Activated CD8-positive, alpha-beta memory T cell treated with anti-CD3 and anti-CD28 coated beads for 36 hours (primary cell): ENCODE measurements at regions not wholly inside any gene's neighbourhood (a gene's known extent, or its start where the extent isn't known, plus 50 kb on each side); places are given as distances from the start of the nearest gene placed in this dataset.
"Not testable (repeated sequence)": the region's sequence is repeated elsewhere in the genome, so short reads cannot be mapped to it uniquely, and the experiment has no call there.

Experiments used
- CTCF ChIA-PET: fragments of 350-600 bp; sonication (Branson Sonifier 250); formaldehyde crosslinking; loops from one replicate; lab custom pipeline; 2021; ENCODE audit warnings: antibody characterized with exemption; lab: Charles Lee
- POLR2A ChIA-PET: fragments of 350-600 bp; sonication (Branson Sonifier 250); formaldehyde crosslinking; loops from one replicate; lab custom pipeline; 2021; ENCODE audit warnings: antibody characterized with exemption; lab: Charles Lee

- POLR2A ChIA-PET, result no interaction called here
- CTCF ChIA-PET, result no interaction called here
These were observed 161.1 kb upstream of the NDST4 start for GRCh38 chr4:115274545-115274944.

GRCh38 chr4:115272594-115272993 is 159.2 kb upstream of the NDST4 start:
- ChIA-PET POLR2A (no interaction called here), CTCF (no interaction called here)

GRCh38 chr4:115272185-115272584 is 158.8 kb upstream of the NDST4 start:
- ChIA-PET POLR2A (no interaction called here), CTCF (no interaction called here)

- ChIA-PET POLR2A (no interaction called here), CTCF (interaction anchor here (0.6 kb wide), 1 partner anchor 761 kb away, joined by 3 read pairs; no protein-coding TSS in a partner anchor)
These were observed 146.8 kb upstream of the NDST4 start for GRCh38 chr4:115260195-115260594.

GRCh38 chr4:115259642-115260041 is 146.2 kb upstream of the NDST4 start:
- ChIA-PET CTCF (no interaction called here), POLR2A (no interaction called here)

GRCh38 chr4:115249808-115250207 is 136.4 kb upstream of the NDST4 start:
- POLR2A ChIA-PET, result no interaction called here
- CTCF ChIA-PET, result no interaction called here

GRCh38 chr4:115234405-115235093 is 121.1 kb upstream of the NDST4 start:
- POLR2A ChIA-PET, result no interaction called here
- CTCF ChIA-PET, result no interaction called here

- ChIA-PET CTCF (no interaction called here), POLR2A (no interaction called here)
These were observed 120.2 kb upstream of the NDST4 start for GRCh38 chr4:115233600-115233999.

GRCh38 chr4:115229873-115230272 is 116.5 kb upstream of the NDST4 start:
- CTCF ChIA-PET, result no interaction called here

GRCh38 chr4:115228851-115229250 is 115.4 kb upstream of the NDST4 start:
- ChIA-PET POLR2A (no interaction called here), CTCF (no interaction called here)

More at GRCh38 chr4:115229873-115230272, 116.5 kb upstream of the NDST4 start:
- POLR2A ChIA-PET, result no interaction called here

GRCh38 chr4:115222061-115222460 is 108.6 kb upstream of the NDST4 start:
- ChIA-PET POLR2A (no interaction called here), CTCF (no interaction called here)

- ChIA-PET POLR2A (no interaction called here), CTCF (no interaction called here)
These were observed 106.4 kb upstream of the NDST4 start for GRCh38 chr4:115219862-115220261.

- ChIA-PET POLR2A (no interaction called here), CTCF (no interaction called here)
These were observed 106.0 kb upstream of the NDST4 start for GRCh38 chr4:115219315-115219860.

- ChIA-PET POLR2A (no interaction called here), CTCF (no interaction called here)
These were observed 102.5 kb upstream of the NDST4 start for GRCh38 chr4:115215935-115216334.

- ChIA-PET CTCF (no interaction called here), POLR2A (no interaction called here)
These were observed 100.3 kb upstream of the NDST4 start for GRCh38 chr4:115213716-115214115.

GRCh38 chr4:115201042-115201330 is 87.6 kb upstream of the NDST4 start:
- ChIA-PET CTCF (no interaction called here), POLR2A (no interaction called here)

GRCh38 chr4:115200201-115201041 is 87.0 kb upstream of the NDST4 start:
- POLR2A ChIA-PET, CTCF ChIA-PET: not testable (repeated sequence)

- CTCF ChIA-PET, POLR2A ChIA-PET: not testable (repeated sequence)
These were observed 81.2 kb upstream of the NDST4 start for GRCh38 chr4:115194612-115195011.

GRCh38 chr4:115190529-115190928 is 77.1 kb upstream of the NDST4 start:
- ChIA-PET CTCF (no interaction called here), POLR2A (no interaction called here)

- ChIA-PET CTCF (no interaction called here), POLR2A (no interaction called here)
These were observed 73.7 kb upstream of the NDST4 start for GRCh38 chr4:115187136-115187535.
